HCEC 1CT (cell line): ENCODE measurements at regions not wholly inside any gene's neighbourhood (a gene's known extent, or its start where the extent isn't known, plus 50 kb on each side); places are given as distances from the start of the nearest gene placed in this dataset.
"Not testable (repeated sequence)": the region's sequence is repeated elsewhere in the genome, so short reads cannot be mapped to it uniquely, and the experiment has no call there.

ENCODE experiments used
- DNase-seq: peaks from one replicate; pipeline ENCODE4 v3.0.0-alpha.2; 2017

GRCh38 chr2:89027115-89027514, 335.6 kb downstream of the RPIA start:
- not testable (repeated sequence) for DNase-seq

- not testable (repeated sequence) for DNase-seq
Observed at GRCh38 chr2:89027536-89027935, 336.1 kb downstream of the RPIA start.

DNA sequence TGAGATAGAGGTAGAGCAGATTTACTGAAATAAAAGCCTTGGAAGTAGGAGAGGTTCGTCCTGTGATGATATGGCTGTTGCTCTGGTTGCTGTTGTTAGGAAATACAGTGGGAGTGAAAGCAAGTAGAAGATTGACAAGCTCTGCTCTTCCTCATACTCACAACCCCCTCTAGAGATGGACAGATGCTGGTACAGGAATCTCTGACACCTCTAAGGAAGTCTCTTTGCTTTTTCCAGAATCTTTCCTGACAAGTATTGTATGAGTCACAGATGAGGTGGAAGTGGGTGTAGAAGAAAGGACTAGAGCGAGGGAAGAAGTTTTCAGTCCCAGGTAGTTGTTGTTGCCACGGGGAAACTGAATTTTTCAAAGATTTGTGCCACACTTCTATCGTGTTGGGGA, 337.8 kb downstream of the RPIA start:
- DNase-seq, result not testable (repeated sequence)

- peak; percentile 3 for DNase-seq
Observed at GRCh38 chr2:89048138-89049066, 356.9 kb downstream of the RPIA start.

GRCh38 chr2:89058616-89059015, 367.1 kb downstream of the RPIA start:
- DNase-seq, result not testable (repeated sequence)

- not testable (repeated sequence) for DNase-seq
Observed at GRCh38 chr2:89061174-89061573, 369.7 kb downstream of the RPIA start.

GRCh38 chr2:89076771-89077170, 385.3 kb downstream of the RPIA start:
- DNase-seq, result not testable (repeated sequence)

DNA sequence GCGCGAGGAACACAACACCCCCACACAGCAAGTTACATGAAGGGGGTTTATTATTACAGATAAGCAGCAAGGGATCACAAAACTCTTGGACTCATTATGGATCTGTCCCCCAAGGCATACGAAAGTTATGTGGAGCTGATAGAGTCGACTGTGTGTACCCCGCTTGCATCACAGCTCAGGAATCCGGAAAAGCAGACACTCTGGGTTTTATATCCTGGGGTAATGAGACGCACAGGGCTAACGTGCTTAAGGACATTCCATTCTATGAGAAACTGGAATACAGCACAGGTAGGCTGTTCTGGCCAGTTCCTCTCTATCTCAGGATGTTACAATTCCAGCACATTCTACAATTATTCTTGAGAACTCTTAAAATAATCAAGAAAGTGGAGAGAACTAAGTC, 401.4 kb downstream of the RPIA start:
- not testable (repeated sequence) for DNase-seq

- not testable (repeated sequence) for DNase-seq
Observed at GRCh38 chr2:89095060-89095459, 403.6 kb downstream of the RPIA start.

- DNase-seq, result not testable (repeated sequence)
Observed at GRCh38 chr2:89102587-89102986, 411.1 kb downstream of the RPIA start.

- DNase-seq, result not testable (repeated sequence)
Observed at GRCh38 chr2:89106369-89107019, 415.0 kb downstream of the RPIA start.

DNA sequence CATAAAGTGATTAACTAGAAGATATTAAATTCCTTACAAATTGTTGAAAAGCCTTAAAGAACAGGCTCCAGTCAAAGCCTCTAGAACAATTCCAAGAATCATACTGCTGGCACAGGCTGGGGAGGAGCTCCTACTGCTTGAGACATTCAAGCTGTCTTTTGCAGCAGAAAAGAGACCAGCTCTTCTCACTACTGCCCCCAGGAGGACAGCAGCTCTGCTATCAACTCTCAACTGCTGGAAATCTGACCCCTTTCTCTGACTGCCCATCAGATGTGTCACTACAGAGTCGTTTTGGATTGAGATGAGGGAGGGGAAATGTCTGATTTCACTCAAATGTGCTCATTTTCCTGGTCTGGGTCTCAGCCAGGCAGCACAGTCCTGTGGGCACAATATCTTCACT, 421.0 kb downstream of the RPIA start:
- not testable (repeated sequence) for DNase-seq

- DNase-seq, result not testable (repeated sequence)
Observed at GRCh38 chr2:89113286-89113685, 421.8 kb downstream of the RPIA start.

- not testable (repeated sequence) for DNase-seq
Observed at GRCh38 chr2:89129440-89129839, 438.0 kb downstream of the RPIA start.

DNA sequence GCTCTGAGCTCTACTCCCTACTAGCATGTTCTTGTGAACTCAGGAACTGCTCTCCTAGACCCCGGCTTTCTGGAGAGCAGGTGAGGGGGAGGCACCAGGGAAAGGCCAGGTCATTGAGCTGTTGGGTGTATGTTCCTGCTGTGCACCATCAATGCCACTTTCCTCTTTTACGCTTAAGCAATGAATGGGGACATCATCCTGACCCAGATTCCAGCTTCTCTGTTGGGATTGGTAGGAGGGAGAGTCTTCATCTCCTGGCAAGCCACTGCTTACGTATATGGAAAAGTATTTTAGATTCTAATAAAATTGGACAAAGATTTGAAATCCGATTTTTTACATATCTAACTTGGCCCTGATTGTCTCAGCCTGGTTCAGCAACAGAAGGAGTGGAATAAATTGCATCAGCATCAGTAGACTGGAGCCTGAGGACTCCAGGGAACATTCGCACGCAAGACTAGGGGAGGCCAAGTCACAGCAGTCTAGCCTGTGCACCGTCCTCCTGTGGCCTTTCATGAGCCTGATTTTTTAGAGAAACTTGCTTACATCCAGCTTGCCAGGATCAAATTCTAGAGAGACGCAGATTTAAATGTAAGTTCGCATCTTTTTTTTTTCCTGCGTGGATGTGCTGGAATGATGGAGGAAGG, 439.3 kb downstream of the RPIA start:
- not testable (repeated sequence) for DNase-seq

- DNase-seq, result not testable (repeated sequence)
Observed at GRCh38 chr2:89142959-89143358, 451.5 kb downstream of the RPIA start.

GRCh38 chr2:89145342-89145741, 453.9 kb downstream of the RPIA start:
- not testable (repeated sequence) for DNase-seq

- DNase-seq, result not testable (repeated sequence)
Observed at GRCh38 chr2:89148256-89148655, 456.8 kb downstream of the RPIA start.

DNA sequence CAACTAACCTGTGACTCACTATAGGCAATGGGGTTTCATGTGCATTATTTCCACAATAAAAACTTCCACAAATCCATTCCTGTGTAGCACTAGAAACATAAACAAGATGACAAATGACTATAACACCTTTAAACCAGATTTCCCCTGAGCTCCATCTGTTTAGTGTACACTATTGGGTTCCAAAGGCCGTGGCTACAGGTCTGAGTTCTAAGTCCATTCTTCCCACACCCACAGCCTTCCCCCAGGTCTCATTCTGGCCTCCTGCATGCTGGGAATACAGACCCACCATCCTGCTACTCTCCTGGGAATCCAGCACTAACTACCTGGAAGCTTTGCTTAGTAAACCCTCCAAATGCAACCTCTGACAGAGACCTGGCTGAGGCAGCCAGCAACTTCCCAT, 460.2 kb downstream of the RPIA start:
- not testable (repeated sequence) for DNase-seq

GRCh38 chr2:89152501-89152900, 461.0 kb downstream of the RPIA start:
- DNase-seq, result not testable (repeated sequence)

DNA sequence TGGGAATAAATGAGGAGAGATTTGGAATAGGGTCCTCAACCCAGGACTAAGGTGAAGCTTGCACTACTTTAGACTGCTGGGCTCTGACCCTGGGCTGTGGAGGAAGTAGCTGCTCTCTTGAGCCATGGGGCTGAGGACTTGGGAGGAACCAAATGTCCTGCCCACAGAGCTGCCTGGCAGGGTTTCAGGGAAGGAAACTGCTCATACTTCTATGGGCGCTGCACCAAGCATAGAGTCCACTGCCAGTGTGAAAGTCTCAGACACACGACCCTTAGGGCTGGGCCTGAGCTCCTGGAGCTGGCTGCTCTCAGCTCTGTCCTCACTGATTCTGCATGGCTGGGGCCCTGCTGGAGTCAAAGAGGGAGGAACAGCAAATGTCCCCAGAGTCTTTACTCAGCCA, 461.7 kb downstream of the RPIA start:
- DNase-seq, result not testable (repeated sequence)

DNA sequence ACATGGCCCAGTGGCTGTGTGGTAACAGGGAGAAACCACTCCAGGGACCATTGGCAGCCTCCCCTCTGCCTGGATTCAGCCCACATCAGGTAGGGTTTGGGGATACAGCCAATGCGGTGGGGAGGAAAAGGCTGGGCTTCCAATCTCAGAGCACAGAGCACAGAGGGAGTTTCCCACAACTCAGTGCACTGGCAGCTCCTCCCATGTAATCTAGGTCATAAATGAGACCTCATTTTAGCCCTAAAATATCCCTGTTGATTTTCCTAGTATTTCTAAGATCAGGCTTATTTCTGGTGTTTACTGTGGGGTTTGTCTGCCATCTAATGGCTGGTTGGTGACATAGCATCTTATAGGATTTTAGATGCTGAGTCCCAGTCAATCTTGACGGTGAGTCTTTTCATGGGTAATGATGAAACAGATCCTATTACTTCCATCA, 462.8 kb downstream of the RPIA start:
- DNase-seq, result not testable (repeated sequence)

GRCh38 chr2:89160306-89160705, 468.8 kb downstream of the RPIA start:
- not testable (repeated sequence) for DNase-seq
